ENCODE measurements at regions not wholly inside any gene's neighbourhood (a gene's known extent, or its start where the extent isn't known, plus 50 kb on each side); places are given as distances from the start of the nearest gene placed in this dataset.
"Not testable (repeated sequence)": the region's sequence is repeated elsewhere in the genome, so short reads cannot be mapped to it uniquely, and the experiment has no call there.

GRCh38 chr17:14525551-14526455 lies 224.9 kb downstream of the HS3ST3B1 start:
- H3K4me3 ChIP-seq (ENCODE audit: low read depth, low read length), result no peak overlapping the region
- no peaks in the 10 kb centered on the region for H3K9me3 ChIP-seq
- DNase-seq, result no peak
- Mint-ChIP-seq H3K36me3 (ENCODE audit: insufficient read depth, unreplicated experiment) (no peaks in the 10 kb centered on the region), H3K27ac (ENCODE audit: unreplicated experiment) (no peak overlapping the region), H3K9me3 (ENCODE audit: unreplicated experiment) (no peaks in the 10 kb centered on the region), H3K27me3 (ENCODE audit: insufficient read depth, unreplicated experiment) (no peaks in the 10 kb centered on the region), H3K4me3 (ENCODE audit: unreplicated experiment) (no peak overlapping the region), H3K4me1 (ENCODE audit: low read depth, unreplicated experiment) (no peaks in the 10 kb centered on the region)
- no peaks in the 10 kb centered on the region for H3K36me3 ChIP-seq (ENCODE audit: control insufficient read depth, insufficient read depth, low read length)
- H3K4me1 ChIP-seq, result no peaks in the 10 kb centered on the region
- intact Hi-C loops (cut with micrococcal nuclease; ENCODE audit: unreplicated experiment), result no loop called here
- no peaks in the 10 kb centered on the region for H3K27me3 ChIP-seq (replicated peaks; ENCODE audit: control insufficient read depth, insufficient read depth, low read length)
- POLR2A ChIA-PET, result no interaction called here
- CTCF ChIA-PET, result no interaction called here
- TF ChIP-seq, protein P1, sequence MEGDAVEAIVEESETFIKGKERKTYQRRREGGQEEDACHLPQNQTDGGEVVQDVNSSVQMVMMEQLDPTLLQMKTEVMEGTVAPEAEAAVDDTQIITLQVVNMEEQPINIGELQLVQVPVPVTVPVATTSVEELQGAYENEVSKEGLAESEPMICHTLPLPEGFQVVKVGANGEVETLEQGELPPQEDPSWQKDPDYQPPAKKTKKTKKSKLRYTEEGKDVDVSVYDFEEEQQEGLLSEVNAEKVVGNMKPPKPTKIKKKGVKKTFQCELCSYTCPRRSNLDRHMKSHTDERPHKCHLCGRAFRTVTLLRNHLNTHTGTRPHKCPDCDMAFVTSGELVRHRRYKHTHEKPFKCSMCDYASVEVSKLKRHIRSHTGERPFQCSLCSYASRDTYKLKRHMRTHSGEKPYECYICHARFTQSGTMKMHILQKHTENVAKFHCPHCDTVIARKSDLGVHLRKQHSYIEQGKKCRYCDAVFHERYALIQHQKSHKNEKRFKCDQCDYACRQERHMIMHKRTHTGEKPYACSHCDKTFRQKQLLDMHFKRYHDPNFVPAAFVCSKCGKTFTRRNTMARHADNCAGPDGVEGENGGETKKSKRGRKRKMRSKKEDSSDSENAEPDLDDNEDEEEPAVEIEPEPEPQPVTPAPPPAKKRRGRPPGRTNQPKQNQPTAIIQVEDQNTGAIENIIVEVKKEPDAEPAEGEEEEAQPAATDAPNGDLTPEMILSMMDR (IDR thresholded peaks at IDR 0.05; ENCODE audit: insufficient read depth in 1 of 2, low read depth in 1 of 2, low read length in 1 of 2, severe bottlenecking in 1 of 2, unreplicated experiment in 1 of 2), result no peak
- no TSS peak for BruUV-seq (replicated peaks)

DNA sequence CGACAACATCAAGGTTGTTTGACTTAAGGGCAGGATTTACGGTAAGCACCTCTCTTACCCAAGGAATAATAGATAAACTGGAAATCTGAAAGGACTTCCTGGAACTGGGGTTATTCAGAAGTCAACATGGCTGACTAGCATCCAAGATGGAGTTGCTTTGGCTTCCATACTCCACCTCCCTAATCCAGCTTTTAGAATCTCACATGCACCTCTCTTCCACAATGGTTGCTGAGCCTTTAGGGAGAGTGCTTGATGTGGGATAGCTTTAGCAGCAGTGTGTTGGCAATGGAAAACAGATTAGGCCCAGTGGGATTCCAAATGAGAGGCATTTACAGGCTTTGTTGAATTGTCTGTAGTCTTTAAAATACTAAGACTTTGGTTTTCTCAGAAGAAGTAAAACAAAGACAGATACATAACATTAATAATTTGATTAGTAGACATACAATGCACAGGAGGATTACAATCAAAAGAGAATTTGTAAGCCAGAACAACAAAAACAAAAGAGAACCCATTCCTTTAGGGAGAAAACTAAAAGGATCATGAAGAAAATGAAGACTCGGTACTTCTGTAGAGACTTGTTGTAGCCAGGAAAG lies 222.0 kb downstream of the HS3ST3B1 start:
- Histone ChIP-seq H3K9me3 (no peaks in the 10 kb centered on the region), H3K4me1 (no peaks in the 10 kb centered on the region), H3K36me3 (ENCODE audit: control insufficient read depth, insufficient read depth, low read length) (no peaks in the 10 kb centered on the region), H3K27me3 (replicated peaks; ENCODE audit: control insufficient read depth, insufficient read depth, low read length) (no peaks in the 10 kb centered on the region), H3K4me3 (ENCODE audit: low read depth, low read length) (no peak overlapping the region)
- ChIA-PET POLR2A (no interaction called here), CTCF (no interaction called here)
- H3K4me3 Mint-ChIP-seq (ENCODE audit: unreplicated experiment), result no peak overlapping the region
- DNase-seq, result no peak
- no peaks in the 10 kb centered on the region for H3K4me1 Mint-ChIP-seq (ENCODE audit: low read depth, unreplicated experiment)
- no TSS peak for BruUV-seq (replicated peaks)
- no peaks in the 10 kb centered on the region for H3K36me3 Mint-ChIP-seq (ENCODE audit: insufficient read depth, unreplicated experiment)
- no peaks in the 10 kb centered on the region for H3K27me3 Mint-ChIP-seq (ENCODE audit: insufficient read depth, unreplicated experiment)
- H3K9me3 Mint-ChIP-seq (ENCODE audit: unreplicated experiment), result no peaks in the 10 kb centered on the region
- intact Hi-C loops (cut with micrococcal nuclease; ENCODE audit: unreplicated experiment), result no loop called here
- H3K27ac Mint-ChIP-seq (ENCODE audit: unreplicated experiment), result no peak overlapping the region
- TF ChIP-seq, protein P1 (IDR thresholded peaks at IDR 0.05; ENCODE audit: insufficient read depth in 1 of 2, low read depth in 1 of 2, low read length in 1 of 2, severe bottlenecking in 1 of 2, unreplicated experiment in 1 of 2), result no peak

DNA sequence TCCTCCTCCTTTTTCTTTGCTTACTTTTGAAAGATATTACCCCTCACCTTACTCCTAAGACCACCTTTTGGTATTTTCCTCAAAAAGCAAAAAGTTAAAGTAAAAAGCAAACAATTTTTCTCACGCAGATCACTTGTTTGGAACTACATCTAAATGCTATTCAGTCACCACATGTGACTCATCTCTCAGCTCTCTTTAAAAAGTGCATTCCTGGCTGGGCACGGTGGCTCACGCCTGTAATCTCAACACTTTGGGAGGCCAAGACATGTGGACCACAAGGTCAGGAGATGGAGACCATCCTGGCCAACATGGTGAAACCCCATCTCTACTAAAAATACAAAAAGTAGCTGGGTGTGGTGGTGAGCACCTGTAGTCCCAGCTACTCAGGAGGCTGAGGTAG lies 218.0 kb downstream of the HS3ST3B1 start:
- H3K36me3 Mint-ChIP-seq (ENCODE audit: insufficient read depth, unreplicated experiment); H3K27ac Mint-ChIP-seq (ENCODE audit: unreplicated experiment); H3K9me3 ChIP-seq; DNase-seq; H3K9me3 Mint-ChIP-seq (ENCODE audit: unreplicated experiment); BruUV-seq (replicated peaks); H3K4me1 ChIP-seq; H3K4me3 ChIP-seq (ENCODE audit: low read depth, low read length); H3K27me3 Mint-ChIP-seq (ENCODE audit: insufficient read depth, unreplicated experiment); H3K4me3 Mint-ChIP-seq (ENCODE audit: unreplicated experiment); POLR2A ChIA-PET; CTCF ChIA-PET; H3K36me3 ChIP-seq (ENCODE audit: control insufficient read depth, insufficient read depth, low read length); H3K27me3 ChIP-seq (replicated peaks; ENCODE audit: control insufficient read depth, insufficient read depth, low read length); H3K4me1 Mint-ChIP-seq (ENCODE audit: low read depth, unreplicated experiment); intact Hi-C loops (cut with micrococcal nuclease; ENCODE audit: unreplicated experiment): not testable (repeated sequence)

Measured in Caco-2 (cell line).